ENCODE measurements at regions not wholly inside any gene's neighbourhood (a gene's known extent, or its start where the extent isn't known, plus 50 kb on each side); places are given as distances from the start of the nearest gene placed in this dataset. TPM values are rescaled to one million over a fixed set of nuclear protein-coding genes. Genes with fewer than 3 reads are reported as not detected.
A peak's percentile ranks its signal among the peaks of the same experiment; 100 is the strongest.

- no peak overlapping the region for H3K4me2 ChIP-seq (ENCODE audit: low read length)
- TF ChIP-seq EZH2phosphoT487 (IDR thresholded peaks at IDR 0.05; ENCODE audit: borderline replicate concordance, low read depth, low read length) (no peak), CTCF (conservative IDR thresholded peaks at IDR 0.05; ENCODE audit: low read length) (no peak)
- no peaks in the 10 kb centered on the region for H3K4me1 ChIP-seq (ENCODE audit: insufficient read depth, low read length, poor library complexity, severe bottlenecking)
- intact Hi-C loops (cut with micrococcal nuclease; ENCODE audit: unreplicated experiment), result no loop called here
- ChIA-PET POLR2A (interaction anchor here (1.0 kb wide), 1 partner anchor 16 kb away, joined by 4 read pairs; no protein-coding TSS in a partner anchor), CTCF (ENCODE audit: unreplicated experiment) (no interaction called here)
- no peaks in the 10 kb centered on the region for H3K9me3 ChIP-seq (ENCODE audit: low read length)
- H3K9me2 ChIP-seq (ENCODE audit: insufficient read depth, low read length), result no peaks in the 10 kb centered on the region
- DNase-seq (ENCODE audit: low spot score), result no peak
- H4K20me1 ChIP-seq (ENCODE audit: insufficient read depth, low read length), result no peaks in the 10 kb centered on the region
- no peak overlapping the region for H3K27ac ChIP-seq (ENCODE audit: low read depth, low read length, poor library complexity, severe bottlenecking)
- no peak overlapping the region for H2AFZ ChIP-seq (ENCODE audit: low read length)
- no peaks in the 10 kb centered on the region for H3K36me3 ChIP-seq (ENCODE audit: insufficient read depth, low read length)
- no TSS peak for BruUV-seq (replicated peaks)
- no peak overlapping the region for H3K4me3 ChIP-seq (ENCODE audit: low read depth, low read length, poor library complexity, severe bottlenecking)
- H3K79me2 ChIP-seq (ENCODE audit: insufficient read depth, low read depth, low read length), result no peaks in the 10 kb centered on the region
Observed at GRCh38 chr1:164495905-164496304, 63.1 kb upstream of the PBX1 start.

- intact Hi-C loops (cut with micrococcal nuclease; ENCODE audit: unreplicated experiment), result no loop called here
- Histone ChIP-seq H2AFZ (ENCODE audit: low read length) (no peak overlapping the region), H3K4me1 (ENCODE audit: insufficient read depth, low read length, poor library complexity, severe bottlenecking) (no peaks in the 10 kb centered on the region), H3K9me2 (ENCODE audit: insufficient read depth, low read length) (no peaks in the 10 kb centered on the region), H3K36me3 (ENCODE audit: insufficient read depth, low read length) (no peaks in the 10 kb centered on the region), H4K20me1 (ENCODE audit: insufficient read depth, low read length) (no peaks in the 10 kb centered on the region), H3K4me3 (ENCODE audit: low read depth, low read length, poor library complexity, severe bottlenecking) (no peak overlapping the region), H3K27ac (ENCODE audit: low read depth, low read length, poor library complexity, severe bottlenecking) (no peak overlapping the region), H3K4me2 (ENCODE audit: low read length) (no peak overlapping the region), H3K79me2 (ENCODE audit: insufficient read depth, low read depth, low read length) (no peaks in the 10 kb centered on the region), H3K9me3 (ENCODE audit: low read length) (no peaks in the 10 kb centered on the region)
- DNase-seq (ENCODE audit: low spot score), result no peak
- TF ChIP-seq EZH2phosphoT487 (IDR thresholded peaks at IDR 0.05; ENCODE audit: borderline replicate concordance, low read depth, low read length) (no peak), CTCF (conservative IDR thresholded peaks at IDR 0.05; ENCODE audit: low read length) (no peak)
- POLR2A ChIA-PET, result no interaction called here
- BruUV-seq (replicated peaks), result no TSS peak
- CTCF ChIA-PET (ENCODE audit: unreplicated experiment), result no interaction called here
Observed at GRCh38 chr1:164498792-164499191, 60.2 kb upstream of the PBX1 start.

- TF ChIP-seq CTCF (conservative IDR thresholded peaks at IDR 0.05; ENCODE audit: low read length) (no peak), EZH2phosphoT487 (IDR thresholded peaks at IDR 0.05; ENCODE audit: borderline replicate concordance, low read depth, low read length) (no peak)
- ChIA-PET POLR2A (interaction anchor here (0.5 to 1.4 kb wide), 3 partner anchors 10 to 45 kb away, joined by 3 to 4 read pairs (median 4); no protein-coding TSS in a partner anchor), CTCF (ENCODE audit: unreplicated experiment) (no interaction called here)
- no peak overlapping the region for H3K4me3 ChIP-seq (ENCODE audit: low read depth, low read length, poor library complexity, severe bottlenecking)
- no peaks in the 10 kb centered on the region for H4K20me1 ChIP-seq (ENCODE audit: insufficient read depth, low read length)
- DNase-seq (ENCODE audit: low spot score), result no peak
- H3K4me2 ChIP-seq (ENCODE audit: low read length), result no peak overlapping the region
- intact Hi-C loops (cut with micrococcal nuclease; ENCODE audit: unreplicated experiment), result no loop called here
- BruUV-seq (replicated peaks), result no TSS peak
- H2AFZ ChIP-seq (ENCODE audit: low read length), result no peak overlapping the region
- H3K79me2 ChIP-seq (ENCODE audit: insufficient read depth, low read depth, low read length), result no peaks in the 10 kb centered on the region
- H3K27ac ChIP-seq (ENCODE audit: low read depth, low read length, poor library complexity, severe bottlenecking), result no peak overlapping the region
- no peaks in the 10 kb centered on the region for H3K9me2 ChIP-seq (ENCODE audit: insufficient read depth, low read length)
- no peaks in the 10 kb centered on the region for H3K9me3 ChIP-seq (ENCODE audit: low read length)
- no peaks in the 10 kb centered on the region for H3K36me3 ChIP-seq (ENCODE audit: insufficient read depth, low read length)
- no peaks in the 10 kb centered on the region for H3K4me1 ChIP-seq (ENCODE audit: insufficient read depth, low read length, poor library complexity, severe bottlenecking)
Observed at GRCh38 chr1:164504749-164505148, 54.2 kb upstream of the PBX1 start.

Small RNAs in the stretch of these regions (small RNA-seq; reads per million reads assigned to genes)
- not detected for gene RF00012
- gene RNA5SP62, result 1.8 reads per million, percentile 74 among the genes with 10 or more reads in this experiment
- not detected for gene RNA5SP63
- 0.57 reads per million, percentile 14 among the genes with 10 or more reads in this experiment for gene RNU5F-6P
